ENCODE measurements at regions not wholly inside any gene's neighbourhood (a gene's known extent, or its start where the extent isn't known, plus 50 kb on each side); places are given as distances from the start of the nearest gene placed in this dataset.

GRCh38 chr6:6820641-6821238 lies 232.2 kb downstream of the LY86 start:
- TF ChIP-seq, protein P1, sequence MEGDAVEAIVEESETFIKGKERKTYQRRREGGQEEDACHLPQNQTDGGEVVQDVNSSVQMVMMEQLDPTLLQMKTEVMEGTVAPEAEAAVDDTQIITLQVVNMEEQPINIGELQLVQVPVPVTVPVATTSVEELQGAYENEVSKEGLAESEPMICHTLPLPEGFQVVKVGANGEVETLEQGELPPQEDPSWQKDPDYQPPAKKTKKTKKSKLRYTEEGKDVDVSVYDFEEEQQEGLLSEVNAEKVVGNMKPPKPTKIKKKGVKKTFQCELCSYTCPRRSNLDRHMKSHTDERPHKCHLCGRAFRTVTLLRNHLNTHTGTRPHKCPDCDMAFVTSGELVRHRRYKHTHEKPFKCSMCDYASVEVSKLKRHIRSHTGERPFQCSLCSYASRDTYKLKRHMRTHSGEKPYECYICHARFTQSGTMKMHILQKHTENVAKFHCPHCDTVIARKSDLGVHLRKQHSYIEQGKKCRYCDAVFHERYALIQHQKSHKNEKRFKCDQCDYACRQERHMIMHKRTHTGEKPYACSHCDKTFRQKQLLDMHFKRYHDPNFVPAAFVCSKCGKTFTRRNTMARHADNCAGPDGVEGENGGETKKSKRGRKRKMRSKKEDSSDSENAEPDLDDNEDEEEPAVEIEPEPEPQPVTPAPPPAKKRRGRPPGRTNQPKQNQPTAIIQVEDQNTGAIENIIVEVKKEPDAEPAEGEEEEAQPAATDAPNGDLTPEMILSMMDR (tag by site-specific recombination; IDR thresholded peaks at IDR 0.05), result no peak
- TF ChIP-seq PBX3 (CRISPR knock-in tag; IDR thresholded peaks at IDR 0.05), result no peak
- no peak for TF ChIP-seq ZNF274 (IDR thresholded peaks at IDR 0.05; ENCODE audit: low read length)
- no peak for TF ChIP-seq ZNF274 (tag by site-specific recombination; IDR thresholded peaks at IDR 0.05; ENCODE audit: borderline replicate concordance)
- no peak for TF ChIP-seq REST (tag by site-specific recombination; IDR thresholded peaks at IDR 0.05)
- TF ChIP-seq ZNF843 (tag by site-specific recombination; IDR thresholded peaks at IDR 0.05), result no peak
- TF ChIP-seq ZNF335 (tag by site-specific recombination; conservative IDR thresholded peaks at IDR 0.05), result no peak
- TF ChIP-seq ZNF555 (tag by site-specific recombination; conservative IDR thresholded peaks at IDR 0.05), result no peak
- no peak for TF ChIP-seq ZNF629 (tag by site-specific recombination; IDR thresholded peaks at IDR 0.05)
- no peak for TF ChIP-seq ZNF292 (tag by site-specific recombination; IDR thresholded peaks at IDR 0.05; ENCODE audit: borderline replicate concordance, low read depth)
- TF ChIP-seq ZNF585B (tag by site-specific recombination; IDR thresholded peaks at IDR 0.05), result no peak
- TF ChIP-seq HOXD13 (CRISPR knock-in tag; IDR thresholded peaks at IDR 0.05; ENCODE audit: borderline replicate concordance), result no peak
- TF ChIP-seq ZNF19 (tag by site-specific recombination; IDR thresholded peaks at IDR 0.05; ENCODE audit: low read depth), result no peak
- no peak for TF ChIP-seq ZNF138 (tag by site-specific recombination; IDR thresholded peaks at IDR 0.05; ENCODE audit: borderline replicate concordance)

Data from HEK293 (cell line).